K562 (cell line): ENCODE measurements at regions not wholly inside any gene's neighbourhood (a gene's known extent, or its start where the extent isn't known, plus 50 kb on each side); places are given as distances from the start of the nearest gene placed in this dataset.

ENCODE experiments used
- ATAC-seq: fragments of 200-7000 bp; cut with Tn5 transposase; 3 replicates; pipeline ENCODE4 v1.9.1; 2020; ENCODE audit warnings: moderate library complexity
- BruUV-seq: library from RNA; stranded (reverse); fragments of 400-500 nt; replicated peaks from 2 replicates; lab custom pipeline; 2021; lab: Mats Ljungman, UMichigan
- CTCF ChIA-PET: fragments of 300-600 bp; formaldehyde crosslinking; extraction: SDS; loops from one replicate; lab custom pipeline; 2021; ENCODE audit warnings: low intra/inter-chr PET ratio; lab: Yijun Ruan, JAX
- POLR2A ChIA-PET: fragments of 300-600, 350-650 bp; sonication (Branson Sonifier 250); formaldehyde crosslinking; extraction: SDS; loops from one replicate; lab custom pipeline; 2021; ENCODE audit warnings: antibody characterized with exemption, inconsistent platforms; lab: Yijun Ruan, JAX
- DNase-seq, 4 experiments: peaks; one replicate each; pipeline versions ENCODE4 v3.0.0 to v3.0.0-alpha.2; 2011 to 2018; ENCODE audit warnings: low spot score in 3 of 4, mixed read lengths in 3 of 4; ENCODE audit errors: extremely low read depth in 1 of 4
- FAIRE-seq: peaks from 2 replicates; lab custom pipeline; 2011; peaks lifted over from hg19 to GRCh38; lab: Jason Lieb, UNC
- H2AFZ ChIP-seq: 2 replicates; pipeline ENCODE4 v1.6.0; 2011; ENCODE audit warnings: low read depth, low read length, control low read depth, inconsistent platforms
- H3K27ac ChIP-seq: fragments of 200-600 bp; 3 replicates; pipeline ENCODE4 v1.8.0; 2011; ENCODE audit warnings: low read depth, mild to moderate bottlenecking, control low read depth, inconsistent platforms, low read length, moderate library complexity, mixed read lengths; ENCODE audit errors: extremely low read depth
- H3K27me3 ChIP-seq, 2 experiments: fragments of 300-600 bp in 1 of 2; 2 replicates in 1 of 2; 3 replicates in 1 of 2; pipeline versions ENCODE4 v1.6.0 to v1.8.0; 2011; ENCODE audit warnings: inconsistent platforms in 2 of 2, low read length in 2 of 2, mild to moderate bottlenecking in 1 of 2, mixed read lengths in 1 of 2, moderate library complexity in 1 of 2; ENCODE audit not compliant: control insufficient read depth in 2 of 2, insufficient read depth in 2 of 2
- H3K36me3 ChIP-seq: fragments of 300-600 bp; 3 replicates; pipeline ENCODE4 v1.8.0; 2011; ENCODE audit warnings: mild to moderate bottlenecking, low read length, inconsistent platforms; ENCODE audit not compliant: control insufficient read depth, insufficient read depth
- H3K4me1 ChIP-seq, 2 experiments: fragments of 200-600 bp in 1 of 2; replicated peaks in 1 of 2; 2 replicates in 1 of 2; 3 replicates in 1 of 2; pipeline versions ENCODE4 v1.5.1 to v1.8.0; 2011; ENCODE audit warnings: inconsistent platforms in 2 of 2, low read length in 2 of 2, mild to moderate bottlenecking in 1 of 2, mixed read lengths in 1 of 2, moderate library complexity in 1 of 2; ENCODE audit not compliant: control insufficient read depth in 2 of 2, insufficient read depth in 2 of 2
- H3K4me2 ChIP-seq: 2 replicates; pipeline ENCODE4 v1.6.1; 2011; ENCODE audit warnings: low read length, control low read depth, inconsistent platforms, mixed read lengths; ENCODE audit not compliant: insufficient read depth
- H3K4me3 ChIP-seq: fragments of 200-600 bp; sonication (generic), shearing (Covaris generic); 2 replicates; pipeline ENCODE4 v1.5.1; 2016; ENCODE audit warnings: control low read depth, inconsistent platforms
- H3K79me2 ChIP-seq: fragments of 200-600 bp; 3 replicates; pipeline ENCODE4 v1.8.0; 2011; ENCODE audit warnings: low read length, inconsistent platforms; ENCODE audit not compliant: control insufficient read depth, insufficient read depth
- H3K9ac ChIP-seq, 2 experiments: 2 replicates each; pipeline versions ENCODE4 v1.6.0 to v1.6.1; 2011; ENCODE audit warnings: low read depth in 2 of 2, low read length in 2 of 2, control low read depth in 1 of 2, inconsistent platforms in 1 of 2, mild to moderate bottlenecking in 1 of 2, mixed read lengths in 1 of 2; ENCODE audit not compliant: insufficient read depth in 1 of 2
- H3K9me1 ChIP-seq: one replicate; pipeline ENCODE4 v1.6.0; 2011; ENCODE audit warnings: inconsistent platforms, mild to moderate bottlenecking, low read length, moderate library complexity; ENCODE audit not compliant: control insufficient read depth, insufficient read depth
- H3K9me3 ChIP-seq: replicated peaks from 2 replicates; pipeline ENCODE4 v1.5.1; 2011; ENCODE audit warnings: low read depth, low read length, inconsistent platforms; ENCODE audit not compliant: control insufficient read depth, insufficient read depth
- H4K20me1 ChIP-seq: replicated peaks from 2 replicates; pipeline ENCODE4 v1.6.1; 2011; ENCODE audit warnings: low read length, inconsistent platforms, mixed read lengths; ENCODE audit not compliant: control insufficient read depth, insufficient read depth
- KLF10 ChIP-seq: fragments of 250-450 bp; sonication (Bioruptor Pico); IDR thresholded peaks from 2 replicates; pipeline ENCODE4 v1.6.1; 2021; ENCODE audit warnings: matching md5 sums
- PRPF4 ChIP-seq: fragments of 200-400 bp; formaldehyde crosslinking; IDR thresholded peaks from one replicate; pipeline ENCODE4 v1.6.1; 2017; ENCODE audit warnings: low read length, low read depth, mild to moderate bottlenecking; ENCODE audit not compliant: insufficient read depth, poor library complexity, severe bottlenecking
- SAFB2 ChIP-seq: fragments of 200-400 bp; formaldehyde crosslinking; IDR thresholded peaks from 2 replicates; pipeline ENCODE4 v1.6.1; 2018; ENCODE audit warnings: borderline replicate concordance, low read length, low read depth, moderate library complexity; ENCODE audit not compliant: severe bottlenecking
- SMARCC2 ChIP-seq: fragments of 450-650 bp; IDR thresholded peaks from 2 replicates; pipeline ENCODE4 v1.6.1; 2017; ENCODE audit warnings: antibody characterized with exemption, moderate library complexity, mild to moderate bottlenecking, low read depth
- SP1 ChIP-seq: sonication (generic); formaldehyde crosslinking; IDR thresholded peaks from 2 replicates; pipeline ENCODE4 v1.8.1; 2022; ENCODE audit warnings: mild to moderate bottlenecking, missing genetic modification reagents
- WGBS: fragments of 100-300 bp; shearing (Covaris generic); methylation state at CpG from one replicate; pipeline ENCODE4 v1.1.6; 2016; ENCODE audit warnings: low coverage, mixed read lengths; ENCODE audit not compliant: insufficient coverage; ENCODE audit errors: missing lambda C conversion rate; 5-methylcytosine and 5-hydroxymethylcytosine counted together
- in situ Hi-C: fragments of 300-500 bp; cut with MboI; formaldehyde crosslinking; loops from 4 replicates; pipeline ENCODE4 v1.15.0; 2018; ENCODE audit warnings: inconsistent platforms, mixed read lengths
- intact Hi-C: fragments of 100-400 bp; cut with micrococcal nuclease; formaldehyde crosslinking; loops from 2 replicates; pipeline ENCODE4 v1.14.2; 2022
- TF ChIP-seq, protein P1 (sequence below), 2 experiments: fragments of 450-650 bp; formaldehyde crosslinking in 1 of 2; IDR thresholded peaks; 2 replicates each; pipeline versions ENCODE4 v1.4.0 to v1.6.1; 2014 to 2020; ENCODE audit warnings: mild to moderate bottlenecking in 2 of 2, borderline replicate concordance in 1 of 2, low read depth in 1 of 2

DNA sequence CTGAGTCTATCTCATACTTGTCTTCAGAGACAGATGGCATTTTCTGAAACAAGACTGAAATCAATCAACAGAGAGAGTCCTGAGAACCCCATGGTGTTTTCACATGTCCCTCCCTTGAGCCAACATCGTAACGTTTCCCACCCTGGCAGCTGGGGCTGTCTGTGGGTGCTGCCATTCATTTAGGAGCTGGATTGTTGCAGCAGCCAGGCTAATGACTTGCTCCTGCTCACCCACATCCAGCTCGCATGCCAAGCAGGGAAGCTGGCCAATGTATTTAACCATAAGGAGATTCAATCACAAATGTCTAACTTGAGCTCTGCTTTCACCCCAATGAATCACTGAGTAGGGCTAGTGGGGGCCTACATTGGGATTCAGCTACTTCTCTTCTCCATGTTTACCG is 146.1 kb downstream of the ADRA2A start:
- no peaks in the 10 kb centered on the region for H3K27me3 ChIP-seq
- FAIRE-seq, result no peak
- POLR2A ChIA-PET, result no interaction called here
- WGBS, result 0% methylated on average over 4 of the region's 4 CpGs
- no peak for ATAC-seq
- no TSS peak for BruUV-seq
- DNase-seq, result no peak
- CTCF ChIA-PET, result no interaction called here
- H3K4me1 ChIP-seq, result no peaks in the 10 kb centered on the region
- H3K27ac ChIP-seq, result no peak overlapping the region
- no peaks in the 10 kb centered on the region for H4K20me1 ChIP-seq
- intact Hi-C loops (no loop called here), in situ Hi-C loops (no loop called here)
- H3K9me1 ChIP-seq, result no peaks in the 10 kb centered on the region
- H3K4me3 ChIP-seq, result no peak overlapping the region
- H3K79me2 ChIP-seq, result no peaks in the 10 kb centered on the region
- H3K4me2 ChIP-seq, result no peak overlapping the region
- TF ChIP-seq SP1 (CRISPR knock-in tag), result no peak
- no peak for TF ChIP-seq PRPF4
- TF ChIP-seq SMARCC2, result no peak
- TF ChIP-seq SAFB2, result no peak
- no peaks in the 10 kb centered on the region for H3K36me3 ChIP-seq
- H2AFZ ChIP-seq, result no peak overlapping the region
- H3K9me3 ChIP-seq, result no peaks in the 10 kb centered on the region
- H3K9ac ChIP-seq, result no peak overlapping the region

DNA sequence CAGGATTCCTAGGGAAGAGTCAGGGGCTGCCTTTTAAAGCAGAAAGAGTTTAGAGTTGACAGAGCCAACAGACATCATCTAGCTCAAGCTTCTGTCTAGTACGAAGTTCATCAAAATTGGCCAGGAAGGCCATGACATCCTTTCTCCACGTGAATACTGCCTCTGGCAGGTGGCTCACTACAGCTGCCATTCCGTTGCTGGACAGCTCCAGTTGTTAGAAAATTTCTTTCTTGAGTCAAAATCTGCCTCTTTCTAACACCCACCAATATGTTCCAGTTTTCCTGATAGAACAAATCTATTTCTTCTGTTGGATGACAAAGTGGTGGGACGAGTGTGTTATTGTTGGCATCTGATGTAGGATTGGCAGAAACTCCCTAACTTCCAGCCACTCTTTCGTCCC is 154.9 kb downstream of the ADRA2A start:
- H3K27me3 ChIP-seq, result no peaks in the 10 kb centered on the region
- in situ Hi-C loops, result no loop called here
- no peak overlapping the region for H3K27ac ChIP-seq
- TF ChIP-seq KLF10 (CRISPR knock-in tag), result no peak
- TF ChIP-seq, protein P1, sequence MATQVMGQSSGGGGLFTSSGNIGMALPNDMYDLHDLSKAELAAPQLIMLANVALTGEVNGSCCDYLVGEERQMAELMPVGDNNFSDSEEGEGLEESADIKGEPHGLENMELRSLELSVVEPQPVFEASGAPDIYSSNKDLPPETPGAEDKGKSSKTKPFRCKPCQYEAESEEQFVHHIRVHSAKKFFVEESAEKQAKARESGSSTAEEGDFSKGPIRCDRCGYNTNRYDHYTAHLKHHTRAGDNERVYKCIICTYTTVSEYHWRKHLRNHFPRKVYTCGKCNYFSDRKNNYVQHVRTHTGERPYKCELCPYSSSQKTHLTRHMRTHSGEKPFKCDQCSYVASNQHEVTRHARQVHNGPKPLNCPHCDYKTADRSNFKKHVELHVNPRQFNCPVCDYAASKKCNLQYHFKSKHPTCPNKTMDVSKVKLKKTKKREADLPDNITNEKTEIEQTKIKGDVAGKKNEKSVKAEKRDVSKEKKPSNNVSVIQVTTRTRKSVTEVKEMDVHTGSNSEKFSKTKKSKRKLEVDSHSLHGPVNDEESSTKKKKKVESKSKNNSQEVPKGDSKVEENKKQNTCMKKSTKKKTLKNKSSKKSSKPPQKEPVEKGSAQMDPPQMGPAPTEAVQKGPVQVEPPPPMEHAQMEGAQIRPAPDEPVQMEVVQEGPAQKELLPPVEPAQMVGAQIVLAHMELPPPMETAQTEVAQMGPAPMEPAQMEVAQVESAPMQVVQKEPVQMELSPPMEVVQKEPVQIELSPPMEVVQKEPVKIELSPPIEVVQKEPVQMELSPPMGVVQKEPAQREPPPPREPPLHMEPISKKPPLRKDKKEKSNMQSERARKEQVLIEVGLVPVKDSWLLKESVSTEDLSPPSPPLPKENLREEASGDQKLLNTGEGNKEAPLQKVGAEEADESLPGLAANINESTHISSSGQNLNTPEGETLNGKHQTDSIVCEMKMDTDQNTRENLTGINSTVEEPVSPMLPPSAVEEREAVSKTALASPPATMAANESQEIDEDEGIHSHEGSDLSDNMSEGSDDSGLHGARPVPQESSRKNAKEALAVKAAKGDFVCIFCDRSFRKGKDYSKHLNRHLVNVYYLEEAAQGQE (IDR thresholded peaks at IDR 0.05; ENCODE audit: borderline replicate concordance), result peak; percentile 49
- TF ChIP-seq, protein P1 (CRISPR knock-in tag; IDR thresholded peaks at IDR 0.05; ENCODE audit: low read depth), result no peak
- ATAC-seq, result no peak
- no peak overlapping the region for H2AFZ ChIP-seq
- H4K20me1 ChIP-seq, result no peaks in the 10 kb centered on the region
- no peak for FAIRE-seq
- CTCF ChIA-PET, result no interaction called here
- POLR2A ChIA-PET, result no interaction called here
- 0% methylated on average over 5 of the region's 5 CpGs for WGBS
- no peak overlapping the region for H3K9ac ChIP-seq
- H3K36me3 ChIP-seq, result no peaks in the 10 kb centered on the region
- H3K9me3 ChIP-seq, result no peaks in the 10 kb centered on the region
- DNase-seq, result no peak
- no peaks in the 10 kb centered on the region for H3K4me1 ChIP-seq
- no peak overlapping the region for H3K4me2 ChIP-seq
- H3K9me1 ChIP-seq, result no peaks in the 10 kb centered on the region
- intact Hi-C loops, result no loop called here
- no TSS peak for BruUV-seq
- no peaks in the 10 kb centered on the region for H3K79me2 ChIP-seq
- no peak overlapping the region for H3K4me3 ChIP-seq
